Endodermal cell (in vitro differentiated cells): ENCODE measurements at regions not wholly inside any gene's neighbourhood (a gene's known extent, or its start where the extent isn't known, plus 50 kb on each side); places are given as distances from the start of the nearest gene placed in this dataset.

Experiments used
- DNase-seq: peaks from one replicate; pipeline ENCODE4 v3.0.0-alpha.2; 2017
- H3K27ac ChIP-seq: 2 replicates; pipeline ENCODE4 v1.5.1; 2013; ENCODE audit warnings: mild to moderate bottlenecking, low read depth, low read length, moderate library complexity
- H3K27me3 ChIP-seq: 2 replicates; pipeline ENCODE4 v1.6.1; 2013; ENCODE audit warnings: mild to moderate bottlenecking, low read length, moderate library complexity; ENCODE audit not compliant: insufficient read depth, control insufficient read depth, poor library complexity, severe bottlenecking
- H3K36me3 ChIP-seq: 2 replicates; pipeline ENCODE4 v1.7.0; 2013; ENCODE audit warnings: mild to moderate bottlenecking, low read length, moderate library complexity; ENCODE audit not compliant: control insufficient read depth, insufficient read depth
- H3K4me1 ChIP-seq: one replicate; pipeline ENCODE4 v1.7.0; 2013; ENCODE audit warnings: low read length; ENCODE audit not compliant: control insufficient read depth, insufficient read depth
- H3K4me3 ChIP-seq: 2 replicates; pipeline ENCODE4 v1.5.1; 2013; ENCODE audit warnings: mild to moderate bottlenecking, low read length, moderate library complexity
- H3K9ac ChIP-seq: 2 replicates; pipeline ENCODE4 v1.6.1; 2013; ENCODE audit warnings: mild to moderate bottlenecking, low read length, moderate library complexity; ENCODE audit not compliant: poor library complexity, severe bottlenecking; ENCODE audit errors: extremely low read depth
- H3K9me3 ChIP-seq: 2 replicates; pipeline ENCODE4 v1.6.1; 2013; ENCODE audit warnings: mild to moderate bottlenecking, low read length, moderate library complexity; ENCODE audit not compliant: control insufficient read depth
- H3K27ac Mint-ChIP-seq: 2 replicates; pipeline ENCODE4 v1.8.0; 2020; ENCODE audit warnings: mixed read lengths
- H3K27me3 Mint-ChIP-seq: 2 replicates; pipeline ENCODE4 v1.8.0; 2021; ENCODE audit warnings: mild to moderate bottlenecking, mixed read lengths; ENCODE audit not compliant: insufficient read depth
- H3K36me3 Mint-ChIP-seq: 2 replicates; pipeline ENCODE4 v1.8.0; 2020; ENCODE audit warnings: low read depth, mixed read lengths
- H3K4me1 Mint-ChIP-seq: 2 replicates; pipeline ENCODE4 v1.8.0; 2020; ENCODE audit warnings: mixed read lengths
- H3K4me3 Mint-ChIP-seq: 2 replicates; pipeline ENCODE4 v1.8.0; 2020; ENCODE audit warnings: mild to moderate bottlenecking, moderate library complexity, mixed read lengths
- H3K9me3 Mint-ChIP-seq: 2 replicates; pipeline ENCODE4 v1.8.0; 2020; ENCODE audit warnings: mild to moderate bottlenecking, mixed read lengths
- CTCF ChIP-seq: fragments of 200-600 bp; sonication (generic); conservative IDR thresholded peaks from 2 replicates; pipeline ENCODE4 v1.5.0; 2021; ENCODE audit warnings: antibody characterized with exemption, mild to moderate bottlenecking
- WGBS, 2 experiments: methylation state at CpG; one replicate each; pipeline versions ENCODE4 v1.1.5 to v1.1.7; 2013; ENCODE audit warnings: missing lambda C conversion rate in 2 of 2, mixed read lengths in 1 of 2; ENCODE audit not compliant: insufficient coverage in 1 of 2, insufficient read length in 1 of 2; 5-methylcytosine and 5-hydroxymethylcytosine counted together

GRCh38 chr11:106327637-106328036, 250.2 kb downstream of the AASDHPPT start:
- Mint-ChIP-seq H3K27me3 (no peaks in the 10 kb centered on the region), H3K4me3 (no peak overlapping the region), H3K9me3 (peaks cover 9% of the 10 kb centered on the region), H3K27ac (no peak overlapping the region), H3K36me3 (no peaks in the 10 kb centered on the region), H3K4me1 (peaks cover 17% of the 10 kb centered on the region)
- H3K9me3 ChIP-seq, result peaks cover 4% of the 10 kb centered on the region
- no peak overlapping the region for H3K27ac ChIP-seq
- H3K27me3 ChIP-seq, result no peaks in the 10 kb centered on the region
- no peak for TF ChIP-seq CTCF
- H3K36me3 ChIP-seq, result no peaks in the 10 kb centered on the region
- no peak overlapping the region for H3K9ac ChIP-seq
- no peak for DNase-seq
- H3K4me1 ChIP-seq, result no peaks in the 10 kb centered on the region
- H3K4me3 ChIP-seq, result no peak overlapping the region

GRCh38 chr11:106329273-106330018, 252.0 kb downstream of the AASDHPPT start:
- Mint-ChIP-seq H3K4me1 (peaks cover 17% of the 10 kb centered on the region), H3K27ac (no peak overlapping the region), H3K4me3 (no peak overlapping the region), H3K27me3 (no peaks in the 10 kb centered on the region), H3K36me3 (no peaks in the 10 kb centered on the region), H3K9me3 (no peaks in the 10 kb centered on the region)
- H3K9ac ChIP-seq, result no peak overlapping the region
- no peak for TF ChIP-seq CTCF
- H3K4me3 ChIP-seq, result no peak overlapping the region
- no peak overlapping the region for H3K27ac ChIP-seq
- DNase-seq, result no peak
- H3K9me3 ChIP-seq, result no peaks in the 10 kb centered on the region
- WGBS, 2 experiments, result 82 to 91% methylated on average over 1 of the region's 1 CpG
- H3K27me3 ChIP-seq, result no peaks in the 10 kb centered on the region
- no peaks in the 10 kb centered on the region for H3K4me1 ChIP-seq
- H3K36me3 ChIP-seq, result no peaks in the 10 kb centered on the region

DNA sequence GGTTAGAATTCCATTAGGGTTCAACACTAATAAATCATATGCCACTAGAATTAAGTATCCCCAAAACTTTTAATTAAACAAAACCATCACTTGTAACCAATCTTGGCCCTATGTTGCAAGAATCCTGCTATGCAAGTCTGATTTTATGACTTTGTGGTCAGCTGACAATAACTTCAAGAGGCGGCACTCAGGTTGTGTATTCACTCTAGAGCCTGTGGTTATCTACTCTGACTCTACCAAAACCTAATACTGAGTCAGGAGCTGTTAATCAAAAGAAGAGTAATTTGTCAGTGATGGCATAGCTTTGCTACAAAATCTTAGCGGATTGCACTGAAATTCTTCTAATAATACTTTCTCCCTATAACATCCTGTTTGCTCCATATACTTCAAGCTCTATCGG, 253.7 kb downstream of the AASDHPPT start:
- Histone ChIP-seq H3K4me1 (no peaks in the 10 kb centered on the region), H3K4me3 (no peak overlapping the region), H3K9me3 (no peaks in the 10 kb centered on the region), H3K9ac (no peak overlapping the region), H3K27me3 (no peaks in the 10 kb centered on the region), H3K27ac (no peak overlapping the region), H3K36me3 (no peaks in the 10 kb centered on the region)
- Mint-ChIP-seq H3K9me3 (no peaks in the 10 kb centered on the region), H3K36me3 (no peaks in the 10 kb centered on the region), H3K27me3 (no peaks in the 10 kb centered on the region), H3K27ac (no peak overlapping the region), H3K4me3 (no peak overlapping the region), H3K4me1 (peaks cover 16% of the 10 kb centered on the region)
- no peak for DNase-seq
- no peak for TF ChIP-seq CTCF
- 92 to 96% methylated on average over 2 to 3 of the region's 3 CpGs for WGBS, 2 experiments
